DND-41 (cell line): ENCODE measurements at regions not wholly inside any gene's neighbourhood (a gene's known extent, or its start where the extent isn't known, plus 50 kb on each side); places are given as distances from the start of the nearest gene placed in this dataset.

Experiments used
- ATAC-seq: fragments of 200-7000 bp; cut with Tn5 transposase; 3 replicates; pipeline ENCODE4 v1.9.1; 2021; ENCODE audit warnings: low read depth; ENCODE audit not compliant: insufficient read depth
- DNase-seq: peaks from one replicate; pipeline ENCODE4 v3.0.0-alpha.2; 2020
- H2AFZ ChIP-seq: 2 replicates; pipeline ENCODE4 v1.6.0; 2012; ENCODE audit warnings: low read depth, low read length
- H3K27ac ChIP-seq: 2 replicates; pipeline ENCODE4 v1.5.1; 2012; ENCODE audit warnings: low read length, inconsistent platforms
- H3K27me3 ChIP-seq: fragments of 200-600 bp; sonication (generic); 2 replicates; pipeline ENCODE4 v1.6.0; 2012; ENCODE audit warnings: low read length, mild to moderate bottlenecking, inconsistent platforms; ENCODE audit not compliant: insufficient read depth, poor library complexity
- H3K36me3 ChIP-seq: 2 replicates; pipeline ENCODE4 v1.5.1; 2012; ENCODE audit warnings: low read length, inconsistent platforms; ENCODE audit not compliant: insufficient read depth
- H3K4me1 ChIP-seq: 2 replicates; pipeline ENCODE4 v1.5.1; 2012; ENCODE audit warnings: mild to moderate bottlenecking, low read length; ENCODE audit not compliant: insufficient read depth
- H3K4me2 ChIP-seq: 2 replicates; pipeline ENCODE4 v1.6.0; 2012; ENCODE audit warnings: mild to moderate bottlenecking, moderate library complexity, low read length, inconsistent platforms; ENCODE audit not compliant: insufficient read depth
- H3K4me3 ChIP-seq, 2 experiments: fragments of 200-600 bp in 1 of 2; shearing (Covaris generic) in 1 of 2; 2 replicates each; pipeline ENCODE4 v1.5.1; 2012 to 2016; ENCODE audit warnings: inconsistent platforms in 2 of 2, low read length in 2 of 2, mild to moderate bottlenecking in 2 of 2, low read depth in 1 of 2, moderate library complexity in 1 of 2
- H3K79me2 ChIP-seq: 2 replicates; pipeline ENCODE4 v1.6.0; 2012; ENCODE audit warnings: low read length, inconsistent platforms; ENCODE audit not compliant: insufficient read depth
- H3K9ac ChIP-seq: 2 replicates; pipeline ENCODE4 v1.6.0; 2012; ENCODE audit warnings: low read depth, mild to moderate bottlenecking, inconsistent platforms, low read length, moderate library complexity
- H3K9me3 ChIP-seq: 2 replicates; pipeline ENCODE4 v1.5.1; 2012; ENCODE audit warnings: low read length, moderate library complexity, mild to moderate bottlenecking, inconsistent platforms; ENCODE audit not compliant: insufficient read depth, severe bottlenecking
- H4K20me1 ChIP-seq: 2 replicates; pipeline ENCODE4 v1.6.0; 2012; ENCODE audit warnings: low read length; ENCODE audit not compliant: insufficient read depth
- CTCF ChIP-seq: IDR thresholded peaks from 2 replicates; pipeline ENCODE4 v1.5.1; 2012; ENCODE audit warnings: borderline replicate concordance, low read length, moderate library complexity, mild to moderate bottlenecking; ENCODE audit not compliant: poor library complexity, severe bottlenecking; ENCODE audit errors: extremely low read depth
- EZH2 ChIP-seq: IDR thresholded peaks from 3 replicates; pipeline ENCODE4 v1.6.1; 2012; ENCODE audit warnings: borderline replicate concordance, low read depth, mild to moderate bottlenecking, moderate library complexity, low read length, inconsistent platforms; ENCODE audit not compliant: severe bottlenecking

DNA sequence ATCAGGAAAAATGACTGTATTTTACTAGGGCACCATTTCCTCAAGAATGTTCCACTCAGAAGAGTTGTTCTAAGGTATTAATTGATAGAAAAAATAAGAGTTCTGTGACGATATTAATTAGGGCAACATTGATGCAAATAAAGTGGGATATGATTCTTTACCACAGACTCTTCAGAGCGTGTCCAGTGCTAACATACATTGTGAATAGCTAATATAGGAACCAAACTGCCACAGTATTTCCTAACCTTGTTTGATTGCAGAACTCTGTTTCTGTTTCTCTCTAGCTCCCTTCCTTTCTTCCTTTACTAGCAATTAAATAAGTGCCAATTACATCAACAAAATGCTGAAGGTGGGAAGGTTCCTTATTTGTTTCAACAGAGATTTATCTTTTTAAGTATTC is 154.1 kb upstream of the CPEB2 start:
- DNase-seq (no peak), ATAC-seq (no peak)
- no peaks in the 10 kb centered on the region for H3K27me3 ChIP-seq
- H3K4me1 ChIP-seq, result no peaks in the 10 kb centered on the region
- TF ChIP-seq CTCF (no peak), EZH2 (no peak)
- H3K9ac ChIP-seq, result no peak overlapping the region
- H4K20me1 ChIP-seq, result no peaks in the 10 kb centered on the region
- H2AFZ ChIP-seq, result no peak overlapping the region
- H3K4me3 ChIP-seq, result no peak overlapping the region
- H3K36me3 ChIP-seq, result no peaks in the 10 kb centered on the region
- no peaks in the 10 kb centered on the region for H3K79me2 ChIP-seq
- H3K9me3 ChIP-seq, result no peaks in the 10 kb centered on the region
- H3K27ac ChIP-seq, result no peak overlapping the region
- H3K4me2 ChIP-seq, result no peak overlapping the region

GRCh38 chr4:14850455-14851097 is 151.7 kb upstream of the CPEB2 start:
- TF ChIP-seq EZH2 (no peak), CTCF (no peak)
- ATAC-seq, result no peak
- H3K27ac ChIP-seq, result no peak overlapping the region

DNA sequence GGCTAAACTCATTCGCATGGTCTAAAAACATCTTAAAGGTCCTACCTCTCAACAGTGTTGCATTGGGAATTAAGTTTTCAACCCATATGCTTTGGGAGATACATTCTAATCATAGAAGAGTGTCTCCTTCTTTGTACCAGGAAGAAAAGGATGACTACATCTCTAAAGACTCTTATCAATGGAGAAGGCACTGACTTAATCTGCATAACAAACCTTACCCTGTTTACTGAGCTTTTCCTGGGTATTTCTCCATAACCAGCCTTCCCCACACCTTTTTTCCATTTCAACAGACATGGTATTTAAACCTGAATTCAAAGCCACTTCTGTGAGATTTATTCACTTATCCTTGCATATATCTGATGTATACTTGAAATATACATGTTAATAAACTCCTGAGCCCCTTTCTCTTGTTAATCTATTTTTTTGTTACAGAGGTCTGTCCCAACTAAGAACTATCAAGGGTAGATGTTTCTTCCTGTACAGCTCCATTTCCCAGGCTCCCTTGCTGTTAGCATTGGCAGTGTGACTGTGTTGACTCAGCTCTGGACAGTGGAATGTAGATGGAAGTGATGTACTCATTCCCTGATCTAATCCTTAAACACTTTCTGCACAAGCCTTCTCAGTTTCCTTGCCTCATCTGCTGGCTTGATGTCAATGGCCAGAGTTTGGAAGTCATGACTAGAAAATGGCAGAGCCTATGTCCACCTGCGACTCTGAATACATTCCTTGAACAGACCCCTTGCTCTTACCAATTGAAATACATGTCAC is 148.9 kb upstream of the CPEB2 start:
- no peak overlapping the region for H2AFZ ChIP-seq
- H3K79me2 ChIP-seq, result no peaks in the 10 kb centered on the region
- H3K36me3 ChIP-seq, result no peaks in the 10 kb centered on the region
- H3K4me3 ChIP-seq, result no peak overlapping the region
- no peak overlapping the region for H3K27ac ChIP-seq
- H3K9me3 ChIP-seq, result no peaks in the 10 kb centered on the region
- no peak for TF ChIP-seq EZH2
- TF ChIP-seq CTCF, result no peak
- H3K4me1 ChIP-seq, result no peaks in the 10 kb centered on the region
- H3K4me2 ChIP-seq, result no peak overlapping the region
- no peak overlapping the region for H3K9ac ChIP-seq
- ATAC-seq (no peak), DNase-seq (no peak)
- H3K27me3 ChIP-seq, result no peaks in the 10 kb centered on the region
- no peaks in the 10 kb centered on the region for H4K20me1 ChIP-seq

More at GRCh38 chr4:14850455-14851097, 151.7 kb upstream of the CPEB2 start:
- Histone ChIP-seq H3K36me3 (no peaks in the 10 kb centered on the region), H3K9ac (no peak overlapping the region), H3K4me3 (no peak overlapping the region), H2AFZ (no peak overlapping the region), H3K4me1 (no peaks in the 10 kb centered on the region), H4K20me1 (no peaks in the 10 kb centered on the region), H3K9me3 (no peaks in the 10 kb centered on the region), H3K79me2 (no peaks in the 10 kb centered on the region), H3K4me2 (no peak overlapping the region), H3K27me3 (no peaks in the 10 kb centered on the region)
- DNase-seq, result no peak

- H3K79me2 ChIP-seq, result no peaks in the 10 kb centered on the region
- H3K27me3 ChIP-seq, result no peaks in the 10 kb centered on the region
- H3K4me1 ChIP-seq, result no peaks in the 10 kb centered on the region
- no peak overlapping the region for H3K9ac ChIP-seq
- H4K20me1 ChIP-seq, result no peaks in the 10 kb centered on the region
- H3K27ac ChIP-seq, result no peak overlapping the region
- DNase-seq (no peak), ATAC-seq (no peak)
- H3K36me3 ChIP-seq, result no peaks in the 10 kb centered on the region
- no peak overlapping the region for H2AFZ ChIP-seq
- no peak overlapping the region for H3K4me3 ChIP-seq
- H3K4me2 ChIP-seq, result no peak overlapping the region
- TF ChIP-seq EZH2, result no peak
- no peak for TF ChIP-seq CTCF
- H3K9me3 ChIP-seq, result no peaks in the 10 kb centered on the region
Measured at GRCh38 chr4:14855719-14856061, 146.6 kb upstream of the CPEB2 start.
